ENCODE measurements at regions not wholly inside any gene's neighbourhood (a gene's known extent, or its start where the extent isn't known, plus 50 kb on each side); places are given as distances from the start of the nearest gene placed in this dataset.

GRCh38 chr17:73987845-73988509 lies 215.5 kb upstream of the RPL38 start:
- no peak for DNase-seq

DNA sequence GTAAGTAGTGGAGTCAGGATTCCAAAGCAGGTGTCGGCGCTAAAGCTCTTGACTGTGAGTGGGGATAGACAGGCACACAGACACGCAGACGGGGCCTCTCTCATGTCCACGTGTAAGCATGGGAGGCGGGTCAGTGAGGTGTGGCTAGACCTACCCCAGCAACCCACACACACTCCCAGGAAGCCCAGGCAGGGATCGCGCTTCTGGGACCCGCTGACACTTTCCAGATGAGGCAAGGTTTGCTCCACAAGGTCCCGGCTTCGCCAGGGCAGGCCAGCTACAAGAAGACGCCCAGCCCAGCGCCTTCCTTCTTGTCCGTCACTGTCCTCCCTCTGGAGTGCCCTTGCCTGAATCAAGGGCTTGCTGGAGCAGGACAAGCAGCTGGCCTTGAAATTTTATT lies 213.8 kb upstream of the RPL38 start:
- DNase-seq: no peak

GRCh38 chr17:73990290-73990689 lies 213.2 kb upstream of the RPL38 start:
- no peak for DNase-seq

DNA sequence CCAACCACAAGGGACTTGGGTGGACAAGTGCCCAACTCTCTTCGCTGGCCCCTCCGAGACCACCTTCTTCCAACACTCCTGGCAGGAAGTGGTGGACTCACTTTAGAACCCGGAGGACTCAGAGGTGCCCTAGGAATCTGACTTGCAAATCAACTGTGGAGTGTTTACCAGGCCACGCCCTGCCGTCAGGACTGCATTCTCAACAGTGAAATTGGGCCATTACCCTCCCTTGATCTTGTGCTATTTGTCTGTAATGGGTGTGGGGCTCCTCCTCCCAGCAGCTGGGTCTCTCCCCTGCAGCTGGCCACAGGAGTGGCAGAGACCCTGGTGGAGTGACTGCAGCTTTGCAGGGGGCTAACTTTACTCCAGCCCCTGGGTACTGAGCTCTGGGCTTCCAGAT lies 212.2 kb upstream of the RPL38 start:
- DNase-seq: no peak

DNA sequence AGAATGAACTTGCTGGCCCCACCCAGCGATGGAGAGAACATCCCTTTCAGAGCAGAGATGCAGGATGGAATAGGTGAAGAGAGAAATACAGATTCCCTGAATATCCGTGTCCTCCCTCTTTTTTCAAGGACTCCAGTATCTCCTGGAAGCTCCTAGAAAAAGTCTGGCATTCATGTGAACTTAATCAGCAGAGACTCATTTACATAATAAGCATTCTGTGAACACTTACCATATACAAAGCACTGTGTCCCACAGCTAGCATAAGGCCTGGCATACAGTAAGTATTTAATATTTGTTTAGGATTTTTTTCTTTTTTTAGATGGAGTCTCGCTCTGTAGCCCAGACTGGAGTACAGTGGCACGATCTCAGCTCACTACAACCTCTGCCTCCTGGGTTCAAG lies 208.5 kb upstream of the RPL38 start:
- no peak for DNase-seq

DNA sequence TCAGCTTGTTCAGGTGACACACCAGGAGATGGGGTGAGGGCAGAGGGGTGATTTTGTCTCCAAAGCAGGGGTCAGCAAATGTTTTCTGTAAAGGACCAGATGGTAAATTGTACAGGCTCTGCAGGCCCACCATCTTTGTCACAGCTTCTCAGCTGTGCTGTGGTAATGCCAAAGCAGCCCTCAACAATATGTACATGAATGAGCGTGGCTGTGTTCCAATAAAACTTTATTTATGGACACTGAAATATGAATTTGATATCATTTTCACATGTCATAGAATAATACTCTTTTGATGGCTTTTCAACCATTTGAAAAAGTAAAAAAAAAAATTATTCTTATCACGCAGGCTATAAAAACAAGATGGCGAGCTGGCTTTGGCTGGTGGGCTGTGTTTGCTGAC lies 206.4 kb upstream of the RPL38 start:
- DNase-seq: no peak

DNA sequence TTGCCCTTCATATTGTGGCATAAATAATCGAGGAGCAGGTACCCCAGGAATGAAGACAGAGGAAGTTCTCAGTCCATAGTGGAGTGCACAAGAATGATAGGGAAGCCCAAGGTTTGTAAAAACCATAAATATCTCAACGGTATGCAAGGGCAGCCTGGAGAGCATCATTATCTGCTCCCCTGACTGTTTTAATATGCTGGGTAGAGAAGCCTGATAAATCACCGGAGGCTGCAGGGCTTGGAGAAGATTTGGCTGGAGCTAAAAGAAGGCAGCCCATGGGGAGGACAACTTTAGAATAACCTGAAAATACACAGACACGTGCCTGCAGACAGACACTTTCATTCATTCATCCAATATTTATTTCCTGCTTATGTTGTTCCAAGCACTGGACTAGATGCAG lies 205.2 kb upstream of the RPL38 start:
- no peak for DNase-seq

DNA sequence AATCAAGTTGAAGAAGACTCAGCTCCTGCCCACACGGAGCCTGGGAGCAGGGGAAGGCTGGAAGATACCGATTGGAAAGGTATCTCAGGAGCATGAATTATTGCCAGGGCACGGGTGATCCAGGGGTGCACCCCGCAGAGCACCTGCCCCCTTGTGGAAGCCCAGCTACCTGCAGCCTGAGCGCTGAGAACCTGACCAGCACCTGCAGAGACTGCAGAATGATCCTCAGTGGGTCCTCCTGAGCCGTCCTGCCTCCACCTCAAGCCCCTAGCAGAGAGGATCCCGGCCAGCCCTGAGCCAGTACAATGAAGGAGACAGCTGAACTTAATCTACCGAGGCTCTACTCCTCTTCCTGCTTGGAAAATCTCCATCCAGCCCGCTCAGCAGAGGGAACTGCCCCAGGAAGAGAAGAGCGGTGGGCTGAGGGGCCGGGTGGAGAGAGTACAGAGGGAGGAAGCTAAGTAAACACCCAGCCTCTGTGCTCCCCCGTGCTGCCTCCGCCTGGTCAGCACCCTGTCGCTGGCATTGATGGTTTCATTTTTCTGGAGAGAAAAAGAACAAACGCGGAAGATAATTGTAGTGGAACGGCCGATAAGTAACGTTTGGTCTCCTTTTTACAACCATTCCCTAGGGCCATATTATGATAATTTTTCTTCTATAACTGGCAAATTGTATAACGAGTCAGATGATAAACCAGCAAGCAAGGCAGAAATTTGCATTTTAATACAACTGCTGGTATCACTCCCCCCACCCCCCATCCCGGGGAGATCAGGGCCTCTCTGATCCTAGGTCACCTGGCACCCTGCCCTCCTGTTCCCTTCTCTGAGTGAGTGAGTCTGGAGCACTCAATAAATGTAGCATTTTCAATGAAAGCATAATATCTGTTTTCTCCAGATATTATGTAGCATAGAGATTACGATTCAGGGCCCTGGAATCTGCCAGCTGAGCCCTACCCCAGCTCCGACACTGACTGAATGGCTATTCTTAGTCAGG lies 204.5 kb upstream of the RPL38 start:
- DNase-seq: peak; percentile 8

- no peak for DNase-seq
Measured at GRCh38 chr17:74001145-74001544, 202.3 kb upstream of the RPL38 start.

DNA sequence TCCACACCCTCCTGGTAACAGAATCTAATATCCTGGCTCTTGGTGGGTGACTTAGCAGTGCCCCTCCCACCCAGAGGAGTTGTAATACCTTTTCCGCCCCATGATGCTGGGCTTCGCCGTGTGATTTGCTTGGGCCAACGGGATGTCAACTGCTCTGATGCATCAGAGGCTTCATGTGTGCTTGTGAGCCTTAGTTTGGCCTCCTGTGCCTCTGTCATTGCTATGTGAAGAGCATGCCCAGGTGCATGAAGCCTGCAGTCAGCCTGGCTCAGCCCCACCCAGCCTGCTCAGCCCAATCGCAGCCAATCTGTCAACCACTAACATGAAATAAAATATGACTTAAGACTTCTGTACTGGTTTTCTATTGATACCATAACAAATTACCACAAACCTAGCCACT lies 201.2 kb upstream of the RPL38 start:
- no peak for DNase-seq

GRCh38 chr17:74004056-74004455 lies 199.4 kb upstream of the RPL38 start:
- no peak for DNase-seq

DNA sequence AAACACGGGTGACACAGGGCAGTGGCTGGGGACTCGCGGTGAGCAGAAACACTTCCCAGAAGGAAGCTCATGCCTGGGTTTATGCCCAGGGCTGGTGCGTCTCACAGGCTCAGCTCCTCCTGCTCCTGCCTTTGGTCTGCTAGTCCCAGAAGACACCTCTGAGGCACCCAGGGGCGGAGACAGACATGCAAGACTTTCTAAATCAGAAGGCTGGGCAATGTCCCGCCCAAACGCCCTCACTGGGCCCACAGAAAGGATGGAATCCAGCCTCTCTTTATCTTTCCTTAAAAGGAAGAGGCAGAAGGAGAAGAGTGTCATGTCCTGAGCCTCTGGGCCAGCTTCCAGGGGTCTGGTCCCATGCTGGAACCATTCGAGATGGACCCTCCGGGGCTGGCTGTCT lies 197.7 kb upstream of the RPL38 start:
- no peak for DNase-seq

- DNase-seq: no peak
Measured at GRCh38 chr17:74006371-74006770, 197.1 kb upstream of the RPL38 start.

DNA sequence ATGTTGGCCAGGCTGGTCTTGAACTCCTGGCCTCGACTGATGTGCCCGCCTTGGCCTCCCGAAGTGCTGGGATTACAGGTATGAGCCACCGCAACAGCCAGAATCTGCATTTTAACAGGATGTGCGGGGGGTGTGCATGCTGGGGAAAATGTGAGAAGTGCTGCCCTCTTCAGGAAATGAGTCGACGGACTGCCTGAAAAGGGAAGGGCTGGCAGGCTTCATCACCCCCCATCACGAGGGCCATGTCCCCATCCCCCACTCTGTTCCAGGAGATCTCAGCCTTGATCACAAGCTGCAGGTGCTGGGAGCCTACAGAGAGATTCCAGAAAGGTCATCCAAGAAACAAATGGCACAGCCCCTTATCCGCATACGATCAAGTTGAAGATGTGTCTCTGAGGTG lies 195.3 kb upstream of the RPL38 start:
- no peak for DNase-seq

DNA sequence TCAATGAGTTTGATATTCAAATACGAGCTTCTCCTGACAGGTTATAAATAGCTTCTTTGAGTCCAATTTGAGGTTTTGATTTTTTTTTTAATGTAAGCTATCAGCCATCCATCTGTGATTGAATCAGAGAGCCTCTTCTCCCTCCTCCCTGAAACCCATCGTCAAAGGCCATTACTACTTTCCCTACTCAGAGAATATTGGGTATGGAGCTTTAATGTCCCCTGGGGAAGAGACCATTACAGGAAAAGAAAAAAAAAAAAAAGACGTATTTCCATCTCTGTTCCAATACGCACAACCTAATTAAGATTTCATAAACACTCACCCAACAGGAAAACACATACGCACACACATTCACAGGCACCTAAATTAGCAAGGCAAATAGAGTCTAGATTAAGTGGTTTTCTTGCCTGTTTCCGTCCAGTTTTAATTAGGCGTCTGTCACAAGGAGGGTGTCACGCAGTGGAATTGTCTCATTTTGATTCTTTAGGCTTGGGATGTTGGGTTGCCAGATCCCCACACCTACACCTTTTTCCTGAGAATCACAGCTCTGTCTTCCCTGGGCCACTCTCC lies 194.3 kb upstream of the RPL38 start:
- no peak for DNase-seq

DNA sequence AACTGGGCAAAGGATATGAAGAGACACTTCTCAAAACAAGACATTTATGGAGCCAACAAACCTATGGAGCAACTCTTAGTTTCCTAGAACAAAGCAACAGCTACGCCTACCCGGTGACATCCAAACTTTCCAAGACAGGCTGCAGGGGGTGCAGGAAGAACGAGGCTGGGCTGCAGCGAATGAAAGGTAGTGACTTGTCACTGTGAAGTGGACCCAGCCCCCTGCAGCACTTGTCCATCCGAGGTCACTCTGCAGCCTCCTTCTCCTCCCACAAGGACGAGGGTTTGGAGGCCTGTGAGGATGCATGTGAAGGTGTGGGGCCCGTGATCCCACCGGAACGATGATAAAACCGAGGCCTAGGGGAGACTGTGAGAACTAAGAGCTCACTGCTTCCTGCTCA lies 192.6 kb upstream of the RPL38 start:
- no peak for DNase-seq

GRCh38 chr17:74011966-74012365 lies 191.5 kb upstream of the RPL38 start:
- DNase-seq: no peak

GRCh38 chr17:74012465-74012864 lies 191.0 kb upstream of the RPL38 start:
- no peak for DNase-seq

- no peak for DNase-seq
Measured at GRCh38 chr17:74015316-74015715, 188.2 kb upstream of the RPL38 start.

GRCh38 chr17:74015990-74016389 lies 187.5 kb upstream of the RPL38 start:
- DNase-seq: no peak

GRCh38 chr17:74016461-74016860 lies 187.0 kb upstream of the RPL38 start:
- no peak for DNase-seq

DNA sequence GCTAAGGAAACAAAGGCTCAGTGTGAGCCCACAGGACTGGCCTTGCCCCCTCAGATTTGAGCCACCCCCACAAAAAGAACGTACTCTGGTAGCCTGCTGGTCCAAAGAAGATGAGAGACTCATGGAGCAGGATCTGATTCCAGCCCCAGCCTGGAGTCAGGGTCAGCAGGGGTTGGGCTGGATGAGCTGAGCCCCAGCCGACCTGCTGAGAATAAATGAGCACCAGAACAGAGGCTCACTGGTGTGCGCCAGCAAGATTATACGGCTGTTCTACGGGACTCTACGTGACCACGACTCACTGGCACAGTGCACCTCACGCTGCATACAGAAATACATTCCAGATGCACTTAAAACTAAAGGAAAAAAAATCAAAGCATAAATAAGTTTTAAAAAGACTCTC lies 186.0 kb upstream of the RPL38 start:
- no peak for DNase-seq

GRCh38 chr17:74018115-74018514 lies 185.4 kb upstream of the RPL38 start:
- no peak for DNase-seq

GRCh38 chr17:74019271-74019670 lies 184.2 kb upstream of the RPL38 start:
- no peak for DNase-seq
